Left forelimb (tissue), 1 donor: ENCODE measurements at regions not wholly inside any gene's neighbourhood (a gene's known extent, or its start where the extent isn't known, plus 50 kb on each side); places are given as distances from the start of the nearest gene placed in this dataset.

Experiments
- DNase-seq: peaks from one replicate; pipeline ENCODE4 v3.0.0-alpha.2; 2018; ENCODE audit warnings: low spot score

DNA sequence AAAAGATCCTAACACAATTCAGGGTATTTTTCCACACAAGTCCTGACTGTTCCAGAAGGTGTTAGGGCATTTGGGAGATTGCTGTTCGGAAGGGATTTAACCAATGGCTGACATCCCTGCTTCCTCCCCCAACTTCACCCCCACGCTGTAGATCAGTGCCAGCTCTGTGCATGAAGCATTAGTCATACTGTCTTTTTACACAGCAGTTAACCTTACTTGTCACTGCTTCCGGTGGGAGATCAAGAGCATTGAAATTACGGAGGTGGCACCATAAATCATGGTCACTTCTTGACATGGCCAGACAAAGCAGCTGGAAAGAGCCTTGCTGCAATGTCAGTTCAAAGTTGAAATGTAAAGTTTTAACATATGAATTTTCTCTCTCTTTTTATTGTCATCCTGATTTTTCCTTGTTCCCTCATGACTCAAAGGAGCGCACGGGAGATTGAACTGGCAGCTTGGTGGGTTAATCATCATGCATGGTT lies 70.2 kb downstream of the HRH4 start:
- DNase-seq: no peak

DNA sequence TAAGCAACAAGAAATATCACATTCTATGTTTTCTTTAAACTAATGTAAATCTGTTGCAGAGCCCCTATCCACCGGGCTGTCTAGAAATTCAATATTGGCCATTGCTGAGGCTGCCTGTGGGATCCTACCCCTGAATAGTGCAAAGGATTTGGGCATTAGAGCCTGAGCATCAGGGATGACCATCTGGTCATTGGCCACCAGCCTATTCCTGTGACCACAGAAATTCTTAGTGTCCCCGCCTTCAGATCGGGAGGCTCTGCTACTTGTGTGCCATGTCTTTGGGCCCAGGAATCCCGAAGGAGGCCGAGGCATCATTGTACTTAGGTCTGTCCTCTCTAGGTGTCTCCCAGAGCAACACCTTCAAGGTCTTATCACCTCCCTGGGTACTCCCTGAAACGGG lies 73.8 kb downstream of the HRH4 start:
- no peak for DNase-seq

DNA sequence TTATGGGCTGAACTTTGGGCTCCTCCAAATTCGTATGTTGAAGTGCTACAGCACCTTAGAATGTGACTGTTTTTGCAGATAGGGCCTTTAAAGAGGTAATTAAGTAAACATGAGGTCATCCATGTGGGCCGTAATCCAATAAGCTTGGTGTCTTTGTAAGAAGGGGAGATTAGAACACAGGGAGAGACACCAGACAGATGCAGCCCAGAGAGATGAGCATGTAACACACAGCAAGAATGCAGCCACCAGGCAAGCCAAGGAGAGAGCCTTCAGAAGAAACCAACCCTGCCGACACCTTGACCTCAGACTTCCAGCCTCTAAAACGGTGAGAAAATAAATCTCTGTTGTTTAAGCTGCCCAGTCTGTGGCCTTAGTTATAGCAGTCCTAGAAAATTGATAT lies 74.3 kb downstream of the HRH4 start:
- DNase-seq: no peak

DNA sequence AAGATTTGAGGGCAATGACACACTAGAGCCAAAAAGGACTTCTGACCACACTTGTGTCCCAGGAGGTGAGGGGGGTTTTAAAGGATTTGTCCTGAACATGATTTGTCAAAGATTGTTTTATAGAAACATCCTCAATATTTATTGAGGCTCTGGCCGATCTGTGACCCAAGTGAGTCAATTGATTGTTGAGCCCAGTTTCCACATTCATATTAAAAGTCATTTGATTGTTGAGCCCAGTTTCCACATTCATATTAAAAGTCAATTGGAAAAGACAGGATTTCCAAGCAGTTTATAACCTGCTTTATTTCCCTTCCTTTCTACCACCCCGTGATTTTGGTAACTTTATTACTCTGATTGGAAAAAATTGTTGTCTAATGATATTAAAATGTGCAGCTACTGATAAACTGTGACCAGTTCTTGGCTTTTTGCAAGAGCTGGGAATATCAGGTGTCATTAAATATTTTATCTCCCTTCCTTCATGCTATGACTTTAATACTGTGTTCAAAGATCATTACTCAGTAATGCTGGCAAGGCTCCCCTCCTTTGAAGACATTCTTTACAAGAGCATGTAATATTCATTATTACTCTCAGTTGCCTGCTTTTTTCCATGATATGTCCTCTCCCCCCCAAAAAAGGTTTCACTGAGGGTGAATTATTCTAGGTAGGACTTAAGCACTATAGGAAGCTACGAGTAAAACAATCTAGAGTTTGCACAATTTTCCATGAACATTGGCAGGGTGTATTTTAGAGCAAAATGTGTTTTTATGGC lies 75.3 kb downstream of the HRH4 start:
- no peak for DNase-seq

DNA sequence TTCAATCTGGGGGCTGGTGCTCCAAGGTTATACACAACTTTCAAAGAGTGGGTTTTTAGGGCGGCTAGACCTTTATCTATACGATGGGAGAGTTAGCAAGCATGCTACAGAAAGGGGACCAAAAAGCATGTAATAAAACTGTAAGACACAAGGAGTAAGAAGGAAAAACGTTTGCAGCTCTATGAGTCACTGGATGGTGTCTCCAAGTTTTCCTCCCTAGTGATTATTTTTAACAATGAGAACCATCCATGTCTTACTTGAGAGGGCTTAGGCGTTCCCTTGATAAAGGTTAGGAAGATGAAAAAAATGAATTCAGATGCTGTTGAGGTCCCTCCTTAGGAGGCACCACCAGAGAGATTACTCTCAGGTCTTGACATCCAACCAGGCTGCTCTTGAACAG lies 75.9 kb downstream of the HRH4 start:
- DNase-seq: no peak

DNA sequence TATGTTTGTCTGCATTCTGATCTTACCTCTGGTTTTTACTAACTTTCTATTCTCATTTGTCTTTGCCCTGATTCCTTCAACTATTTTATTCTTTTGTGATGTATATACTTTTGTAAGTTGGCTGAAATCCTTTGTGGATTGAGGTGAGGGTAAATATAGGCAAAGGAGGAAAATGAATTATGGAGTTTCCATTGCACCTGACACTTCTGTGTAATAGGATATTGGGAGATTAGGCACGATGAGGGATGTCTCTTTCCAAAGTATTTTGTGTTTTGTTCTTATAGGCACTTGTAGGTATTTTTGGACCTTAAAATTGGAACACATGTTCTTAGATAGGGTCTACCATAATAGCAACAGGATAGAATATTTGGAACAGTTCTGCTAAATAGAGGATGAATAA lies 76.4 kb downstream of the HRH4 start:
- no peak for DNase-seq

DNA sequence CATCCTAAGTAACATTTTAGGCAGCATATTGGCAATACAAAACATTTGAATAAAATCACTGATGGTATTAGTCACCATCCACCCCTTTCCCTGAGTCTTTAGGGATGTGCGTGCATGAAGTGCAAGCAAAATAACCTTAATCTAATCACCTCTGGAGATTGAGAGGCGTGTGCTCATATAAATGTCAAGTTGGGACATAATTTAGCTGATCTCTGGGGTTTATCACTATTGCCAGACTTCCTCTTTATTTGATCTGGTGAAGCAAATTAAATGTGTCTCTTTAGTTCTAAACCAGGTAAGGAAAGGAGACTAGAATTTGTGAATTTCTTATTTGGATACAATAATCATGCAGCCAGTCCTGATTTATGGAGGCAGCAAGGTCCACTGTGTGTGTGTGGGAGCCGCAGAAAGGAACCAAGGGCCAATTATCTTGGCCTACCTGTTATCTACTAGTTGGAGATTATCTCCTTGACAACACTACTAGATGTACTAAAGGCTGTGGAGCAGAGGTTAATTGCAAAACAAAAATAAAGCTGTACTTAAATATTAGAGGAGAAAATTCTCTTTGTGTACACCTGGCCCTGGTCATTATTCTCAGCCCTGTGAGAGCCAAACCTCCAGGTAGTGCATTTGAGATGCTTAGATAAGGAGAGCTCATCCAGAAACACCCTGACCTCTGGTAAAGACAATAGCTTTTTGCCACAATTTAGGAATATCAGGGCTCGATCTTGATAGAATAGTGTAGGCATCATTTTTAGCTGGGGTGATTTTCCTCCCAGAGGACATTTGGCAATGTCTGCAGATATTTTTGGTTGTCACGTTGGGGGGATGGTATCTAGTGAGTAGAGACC lies 78.2 kb downstream of the HRH4 start:
- DNase-seq: no peak

DNA sequence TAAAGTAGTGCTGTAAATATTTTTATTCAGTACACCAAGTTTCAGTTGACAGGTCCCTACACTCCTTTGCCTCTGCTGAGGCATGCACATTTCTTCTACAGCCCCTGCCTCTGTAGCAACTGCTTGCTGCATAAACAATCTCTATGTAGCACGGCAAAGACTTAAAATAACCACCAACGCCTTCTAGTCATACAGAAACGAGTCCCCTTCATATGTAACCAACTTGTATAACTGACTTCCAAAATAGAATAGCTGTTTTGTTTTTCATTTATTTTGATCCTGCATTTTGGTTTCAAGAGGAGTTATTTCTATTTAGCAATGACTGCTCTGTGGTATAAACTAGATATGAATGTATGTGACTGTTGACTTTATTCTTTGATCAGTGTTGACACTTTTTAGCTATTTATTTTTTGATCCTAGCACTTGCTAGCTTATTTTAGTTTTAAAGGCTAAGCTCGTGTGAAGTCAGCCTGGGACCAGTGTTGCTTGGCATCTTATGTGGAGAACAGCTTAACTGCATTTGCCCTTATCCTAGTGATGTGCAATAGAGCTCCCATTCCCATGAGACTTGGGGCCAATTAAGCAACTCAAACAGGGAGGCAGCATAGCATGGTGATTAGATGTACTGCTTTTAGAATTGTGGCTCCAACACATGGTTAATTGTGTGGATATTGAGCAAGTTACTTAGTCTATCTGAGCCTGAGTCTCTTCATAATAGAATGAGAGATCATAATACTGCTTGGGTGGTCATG lies 79.6 kb downstream of the HRH4 start:
- no peak for DNase-seq

DNA sequence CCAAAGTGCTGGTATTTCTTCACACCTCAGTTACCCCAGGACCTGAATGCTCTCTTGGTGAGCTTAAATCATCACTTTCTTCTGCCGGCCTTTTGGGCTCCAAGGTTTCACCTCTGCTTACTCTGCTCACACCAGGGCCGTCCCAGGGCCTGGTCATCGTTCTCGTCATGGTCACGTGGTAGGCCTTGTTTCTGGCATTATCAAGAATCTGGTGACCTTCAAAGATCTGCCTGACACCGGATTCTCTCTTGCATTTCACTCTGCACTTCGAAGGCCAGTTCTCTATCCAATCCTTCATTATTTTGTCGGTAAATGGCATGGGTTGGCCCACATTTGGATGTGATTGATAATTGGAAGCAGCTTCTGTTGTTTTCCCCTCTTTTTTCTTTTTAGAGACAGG lies 80.5 kb downstream of the HRH4 start:
- DNase-seq: no peak

DNA sequence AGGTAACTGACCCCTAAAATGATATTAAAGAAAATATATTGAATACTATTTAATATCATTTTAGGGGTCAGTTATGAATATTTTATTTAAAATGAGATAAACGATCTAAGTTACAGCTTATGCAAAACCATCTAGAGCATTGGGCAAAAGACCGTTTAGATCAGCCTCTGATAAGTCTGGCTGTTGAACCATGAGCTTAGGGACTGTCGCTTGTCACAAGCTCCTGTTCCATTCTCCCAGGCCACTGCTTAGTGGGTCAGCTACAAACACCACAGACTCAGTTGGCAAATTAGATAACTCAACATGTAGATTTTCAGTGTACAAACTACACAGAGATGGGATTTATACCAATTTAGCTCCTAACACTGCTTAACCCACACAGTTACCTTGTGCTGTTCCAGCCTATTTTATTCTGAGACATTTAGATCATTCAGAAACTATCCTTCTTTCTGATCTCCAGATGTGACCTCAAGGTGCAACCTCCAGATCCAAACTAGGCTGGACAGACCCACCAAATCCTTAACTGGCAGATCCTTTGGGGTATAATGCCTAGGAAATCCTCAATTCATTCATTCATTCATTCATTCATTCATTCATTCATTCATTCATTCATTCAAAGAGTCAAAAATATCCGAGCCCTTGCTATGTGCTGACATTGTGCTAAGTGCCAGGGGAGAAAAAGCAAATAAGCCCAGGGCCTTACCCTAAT lies 82.8 kb downstream of the HRH4 start:
- DNase-seq: no peak

DNA sequence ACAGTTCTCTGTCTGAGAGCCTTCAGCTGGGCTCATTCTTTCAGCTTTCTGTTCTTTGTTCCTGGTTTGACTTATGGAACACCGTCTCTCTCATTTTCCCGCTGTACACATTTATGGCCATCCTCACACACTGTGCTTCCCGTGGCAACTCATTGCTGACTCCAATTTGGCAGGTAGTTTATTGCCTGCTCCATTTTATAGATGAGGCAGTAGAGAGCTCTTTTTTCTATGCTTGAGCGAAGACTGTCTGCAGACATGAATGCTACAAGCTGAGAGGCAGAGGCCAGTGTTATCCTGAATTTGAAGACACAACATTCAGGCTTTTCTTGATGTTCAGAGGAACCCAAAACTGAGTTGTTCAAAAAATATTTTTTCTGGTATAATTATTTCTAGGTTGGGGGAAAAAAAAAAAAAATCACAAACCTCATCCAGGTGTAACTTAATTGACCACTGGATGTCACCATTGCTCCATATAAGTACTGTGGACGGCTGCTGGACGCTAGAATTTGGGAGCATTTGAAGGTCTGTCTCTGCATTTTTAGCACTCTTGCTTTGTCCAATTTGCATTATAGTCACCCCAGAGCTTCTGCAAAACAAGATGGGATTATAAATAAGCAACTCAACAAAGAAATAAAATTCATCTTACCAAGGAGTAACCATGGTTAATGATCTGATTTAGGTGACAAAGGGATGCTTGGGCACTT lies 83.5 kb downstream of the HRH4 start:
- DNase-seq: no peak

DNA sequence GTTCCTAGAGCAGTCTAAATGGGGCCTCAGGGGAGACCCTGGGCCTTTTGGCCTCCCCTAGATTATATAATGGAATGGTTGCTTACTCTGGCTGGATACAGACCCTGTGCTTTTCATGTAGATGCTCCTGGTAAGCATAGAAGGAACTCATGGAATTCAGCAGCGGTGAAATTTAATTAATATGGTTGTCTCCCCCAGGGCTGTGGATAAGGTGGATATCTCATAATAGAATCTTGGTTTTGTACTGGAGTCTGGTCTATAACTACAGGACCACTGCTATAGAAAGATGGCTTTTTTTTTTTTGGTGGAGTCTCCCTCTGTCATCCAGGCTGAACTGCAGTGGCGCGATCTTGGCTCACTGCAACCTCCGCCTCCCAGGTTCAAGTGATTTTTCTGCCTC lies 84.5 kb downstream of the HRH4 start:
- DNase-seq: no peak

DNA sequence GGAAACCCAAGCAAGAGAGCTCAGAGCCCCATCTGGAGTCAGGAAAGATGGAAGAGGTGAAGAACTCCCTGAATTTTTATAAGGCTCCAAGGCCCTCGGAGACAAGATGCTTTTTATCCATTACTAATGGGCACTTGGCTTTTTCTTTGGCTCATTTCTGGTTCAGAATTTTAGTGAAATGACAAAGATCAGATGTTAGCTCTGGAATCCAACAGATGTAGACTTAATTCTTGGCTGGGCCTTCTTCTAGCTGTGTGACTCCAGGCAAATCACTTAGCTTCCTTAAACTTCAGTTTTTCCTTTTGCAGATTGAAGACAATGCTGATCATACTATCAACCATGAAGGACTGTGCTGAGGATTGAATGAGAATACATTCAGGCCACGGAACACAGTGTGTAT lies 85.2 kb downstream of the HRH4 start:
- no peak for DNase-seq

DNA sequence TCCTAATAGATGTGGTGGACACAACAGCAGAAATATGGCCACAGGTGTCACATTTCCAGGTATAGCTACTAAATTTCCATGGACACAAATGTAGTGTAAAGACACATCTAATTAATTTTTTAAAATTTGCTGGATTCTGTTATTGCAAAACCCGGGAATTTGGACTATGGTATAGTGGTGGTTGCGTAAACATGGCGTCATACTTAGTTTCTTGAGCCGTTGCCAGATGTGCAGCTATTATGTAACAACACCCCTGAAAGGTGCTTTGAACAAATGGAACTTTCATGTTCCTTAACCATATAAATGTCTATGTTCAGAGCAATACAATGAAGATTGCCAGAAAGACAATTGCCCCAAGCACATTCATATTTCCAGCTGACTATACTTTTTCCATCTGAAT lies 85.9 kb downstream of the HRH4 start:
- no peak for DNase-seq

DNA sequence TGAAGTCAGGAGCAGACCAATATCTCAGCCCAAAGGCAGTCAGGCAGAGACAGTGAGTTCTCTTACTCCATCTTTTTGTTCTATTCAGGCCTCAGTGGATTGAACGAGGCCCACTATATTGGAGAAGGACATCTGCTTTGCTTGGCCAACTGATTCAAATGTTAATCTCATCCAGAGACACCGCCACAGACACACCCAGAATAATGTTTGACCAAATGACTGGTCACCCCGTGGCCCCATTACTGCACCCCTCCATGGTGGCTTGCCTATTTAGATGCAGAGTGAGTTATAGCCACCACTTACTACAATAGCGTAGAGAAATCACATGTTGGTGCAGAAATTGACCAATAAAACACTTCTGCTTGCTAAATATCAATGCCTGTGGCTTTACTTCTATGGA lies 88.1 kb downstream of the HRH4 start:
- DNase-seq: no peak

DNA sequence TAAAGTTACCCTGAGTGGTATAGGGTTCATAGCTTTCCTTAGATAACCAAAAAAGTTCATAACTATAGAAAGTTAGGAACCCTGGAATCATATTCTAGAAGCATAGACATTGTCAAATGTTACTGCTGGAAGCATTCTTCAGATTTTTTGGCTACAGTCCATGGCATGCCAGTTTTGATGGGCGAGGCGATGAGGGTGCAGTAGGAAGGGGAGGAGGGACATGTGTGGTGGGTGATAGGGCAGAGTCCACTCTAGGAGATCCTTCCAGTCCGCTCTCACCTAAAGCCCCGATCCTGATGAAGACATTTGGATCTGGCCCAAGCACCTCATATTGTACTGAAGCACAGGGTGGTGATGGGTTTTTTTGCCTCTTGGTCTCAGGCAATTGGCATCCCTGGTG lies 91.8 kb downstream of the HRH4 start:
- no peak for DNase-seq

DNA sequence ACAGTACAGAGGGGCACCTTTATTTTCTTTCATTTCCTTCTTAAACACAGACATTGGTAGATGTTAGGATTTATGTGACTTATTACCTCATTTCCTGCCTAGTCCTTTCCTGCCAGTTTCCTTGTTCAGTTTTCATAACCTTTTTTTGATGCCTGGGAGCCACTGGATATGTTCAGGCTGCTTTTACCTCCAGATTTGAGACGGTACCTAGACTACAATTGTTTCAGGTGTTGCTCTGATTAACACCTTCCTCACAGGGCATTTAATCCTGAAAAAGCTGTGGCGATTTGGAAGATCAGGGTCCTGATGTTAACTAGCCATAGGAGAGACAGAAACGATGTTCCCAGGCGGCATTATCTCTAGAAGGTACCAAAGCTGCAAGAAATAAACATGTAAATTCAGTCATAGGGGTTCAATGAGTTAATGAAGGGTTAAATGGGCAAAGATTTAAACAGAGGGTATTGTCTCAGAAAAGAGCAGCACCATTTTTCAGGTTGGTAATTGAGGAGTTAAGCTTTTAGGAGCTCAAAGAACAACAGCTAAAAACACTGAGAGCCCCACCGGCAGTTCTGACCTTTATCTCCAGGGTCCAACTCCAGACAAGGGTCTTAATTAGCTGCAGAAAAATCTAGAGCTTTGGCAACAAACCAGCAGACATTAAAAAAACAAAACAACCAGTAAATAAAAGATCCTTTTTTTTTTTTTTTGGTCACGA lies 93.3 kb downstream of the HRH4 start:
- no peak for DNase-seq

DNA sequence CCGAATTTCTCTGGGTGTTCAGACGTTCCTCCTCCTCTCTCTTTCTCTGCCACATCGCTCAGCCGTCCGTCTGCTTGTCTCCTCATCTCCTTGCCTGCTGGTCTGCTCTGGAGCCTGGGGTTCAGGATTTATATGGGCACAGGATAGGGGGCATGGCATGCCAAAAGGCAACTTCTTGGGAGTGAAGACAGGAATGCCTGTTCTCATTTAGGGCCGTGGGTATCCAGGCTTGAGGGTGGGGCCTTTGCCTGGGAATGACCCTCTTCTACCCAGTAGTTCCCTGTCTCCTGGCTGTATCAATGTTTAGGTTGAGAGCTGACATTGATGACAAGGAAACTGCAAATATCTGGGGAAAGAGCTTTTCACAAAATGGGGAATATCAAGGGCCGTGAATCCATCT lies 98.0 kb downstream of the HRH4 start:
- DNase-seq: no peak

DNA sequence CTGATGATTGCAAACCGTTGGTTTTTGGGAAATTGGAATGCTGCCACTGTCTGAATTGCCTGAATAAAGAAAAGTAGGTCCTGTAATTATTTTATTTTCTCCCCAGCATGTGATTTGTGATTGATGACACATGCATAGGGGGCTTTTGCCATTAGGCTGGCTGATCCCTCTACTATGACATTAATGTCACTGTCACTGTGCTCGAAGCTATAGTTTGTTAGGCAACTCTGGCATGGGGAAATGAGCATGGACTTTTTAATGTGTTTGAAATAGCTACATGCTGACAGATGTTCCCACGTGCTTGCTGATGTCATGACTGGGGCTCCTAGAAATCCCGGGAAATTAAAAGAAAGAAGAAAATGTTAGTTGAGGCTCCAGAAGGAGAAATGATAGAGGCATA lies 99.1 kb downstream of the HRH4 start:
- no peak for DNase-seq

DNA sequence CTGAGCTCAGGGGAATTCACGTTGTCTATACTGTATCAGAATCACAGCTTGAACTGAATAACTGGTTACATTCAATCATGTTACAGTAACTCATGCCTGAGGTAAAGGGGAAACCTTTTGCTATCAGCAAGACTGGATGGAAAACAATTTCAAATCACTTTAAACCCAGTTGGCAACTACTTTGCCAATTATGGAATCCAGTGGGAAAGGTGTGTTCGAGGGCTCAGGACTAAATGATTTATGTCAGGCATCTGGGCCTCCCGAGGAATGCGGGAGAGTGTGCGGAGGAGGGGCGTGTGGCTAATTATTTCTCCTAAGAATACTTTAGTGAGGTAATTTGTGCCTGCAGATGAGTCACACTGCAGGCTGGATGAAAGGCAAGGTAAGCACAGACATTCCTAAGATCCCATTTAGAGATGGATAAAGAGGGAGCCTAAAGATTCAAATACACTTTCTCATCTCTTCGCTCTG lies 100.1 kb downstream of the HRH4 start:
- no peak for DNase-seq
